Activated naive CD4-positive, alpha-beta T cell treated with anti-CD3 and anti-CD28 coated beads, Interleukin-2, amount 50 U/mL, for 72 hours (primary cell): ENCODE measurements at regions not wholly inside any gene's neighbourhood (a gene's known extent, or its start where the extent isn't known, plus 50 kb on each side); places are given as distances from the start of the nearest gene placed in this dataset.
"Not testable (repeated sequence)": the region's sequence is repeated elsewhere in the genome, so short reads cannot be mapped to it uniquely, and the experiment has no call there.

ENCODE experiments used
- ATAC-seq, 2 donors: fragments of 150-1000 bp; cut with Tn5 transposase; 2 replicates each; pipeline ENCODE4 v1.10.0; 2021; ENCODE audit warnings: mild to moderate bottlenecking in 2 of 2, moderate library complexity in 2 of 2
- DNase-seq, 2 donors: peaks; one replicate each; pipeline ENCODE4 v3.0.0; 2021 to 2022; ENCODE audit warnings: low spot score in 2 of 2
- H3K27ac Mint-ChIP-seq, 2 donors: one replicate each; pipeline ENCODE4 v1.8.0; 2022; ENCODE audit warnings: mild to moderate bottlenecking in 2 of 2, mixed read lengths in 2 of 2
- H3K36me3 Mint-ChIP-seq, 2 donors: one replicate each; pipeline ENCODE4 v1.8.0; 2022; ENCODE audit warnings: mixed read lengths in 2 of 2
- H3K9me3 Mint-ChIP-seq, 2 donors: one replicate each; pipeline ENCODE4 v1.8.0; 2022; ENCODE audit warnings: mixed read lengths in 2 of 2

DNA sequence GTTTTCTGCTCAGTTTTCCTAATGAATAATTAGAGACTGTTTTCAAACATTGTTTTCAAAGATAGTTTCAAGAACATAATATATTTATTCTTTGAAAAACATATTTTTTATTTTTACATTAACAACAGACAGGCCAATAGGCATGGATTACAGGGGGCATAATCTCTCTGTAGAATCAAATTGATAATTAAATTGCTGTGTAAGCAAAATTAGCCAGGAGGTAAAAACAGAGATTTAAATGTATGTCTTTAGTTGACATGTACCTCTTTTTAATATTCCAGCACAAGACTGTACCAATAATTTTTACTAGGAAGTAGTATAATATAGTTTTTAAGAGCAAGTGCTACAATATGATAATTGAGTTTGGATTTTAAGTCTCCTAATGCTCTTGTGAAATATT is 1444.5 kb downstream of the BRINP3 start:
- no peak overlapping the region for H3K27ac Mint-ChIP-seq
- ATAC-seq, result no peak
- H3K36me3 Mint-ChIP-seq, result no peaks in the 10 kb centered on the region
- no peak for DNase-seq
- peaks cover 6 to 9% of the 10 kb centered on the region in 2 donors for H3K9me3 Mint-ChIP-seq

DNA sequence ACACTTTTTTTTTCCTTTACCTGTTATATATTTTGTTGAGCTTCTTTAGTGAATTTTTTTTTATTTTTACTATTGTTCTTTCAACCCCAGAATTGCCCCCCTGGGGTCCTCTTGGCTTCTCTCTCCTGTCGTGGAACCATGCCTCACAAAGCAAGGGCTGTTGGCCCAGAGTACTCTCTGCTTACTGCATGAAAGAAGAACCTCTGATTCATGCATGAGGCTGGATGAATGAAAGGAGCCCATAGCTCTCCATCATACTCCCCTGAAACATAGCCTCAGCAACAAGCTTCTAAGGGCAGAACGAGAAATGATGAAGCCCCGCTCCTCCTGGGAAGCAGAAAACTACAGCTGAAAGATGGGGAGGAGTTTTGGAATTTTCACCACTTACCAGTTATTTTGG is 1441.0 kb downstream of the BRINP3 start:
- no peak overlapping the region for H3K27ac Mint-ChIP-seq
- H3K36me3 Mint-ChIP-seq, result no peaks in the 10 kb centered on the region
- DNase-seq (no peak), ATAC-seq (no peak)
- peaks cover 0 to 3% of the 10 kb centered on the region in 2 donors for H3K9me3 Mint-ChIP-seq

DNA sequence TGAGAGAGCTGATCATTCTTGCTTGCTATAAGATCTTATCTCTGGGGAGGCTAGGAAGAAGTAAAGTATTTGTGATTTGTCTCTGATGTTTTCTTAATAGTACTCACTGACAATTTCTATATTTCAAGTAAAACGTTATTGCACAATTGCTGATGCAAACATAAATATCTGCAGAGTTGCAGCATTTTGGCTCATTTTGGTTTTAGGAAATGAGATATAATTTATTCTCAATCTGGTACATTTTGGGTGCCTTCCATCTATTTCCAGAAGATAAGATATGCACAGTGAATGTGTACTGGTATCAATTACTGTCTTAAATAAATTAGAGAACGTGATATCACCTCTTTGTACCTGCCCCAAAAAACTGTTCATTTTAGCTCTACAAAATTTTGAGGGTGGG is 1431.5 kb downstream of the BRINP3 start:
- Mint-ChIP-seq H3K36me3 (no peaks in the 10 kb centered on the region), H3K27ac (no peak overlapping the region), H3K9me3 (peaks cover 11 to 12% of the 10 kb centered on the region in 2 donors)
- no peak for DNase-seq
- no peak for ATAC-seq

DNA sequence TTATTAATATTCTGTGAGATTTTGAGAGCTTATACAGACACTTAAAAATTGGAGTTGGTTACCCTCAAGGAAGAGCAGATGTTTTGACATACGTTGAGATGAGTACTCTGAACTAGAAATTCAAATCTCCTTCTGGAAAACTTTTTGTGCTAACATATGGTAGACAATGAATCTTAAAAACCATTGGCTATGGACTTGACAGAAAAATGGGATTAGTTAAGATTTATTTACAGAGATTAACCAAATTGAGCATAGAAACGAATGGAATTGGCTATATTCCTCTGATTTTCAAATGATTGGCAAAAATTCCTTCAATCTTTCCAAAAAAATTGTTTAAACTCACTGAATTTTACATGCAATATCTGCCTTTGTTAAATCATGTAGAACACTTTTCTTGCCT is 1392.9 kb downstream of the BRINP3 start:
- no peak for ATAC-seq
- H3K36me3 Mint-ChIP-seq, result no peaks in the 10 kb centered on the region
- no peak for DNase-seq
- H3K9me3 Mint-ChIP-seq, result peaks cover 0 to 5% of the 10 kb centered on the region in 2 donors
- H3K27ac Mint-ChIP-seq, result no peak overlapping the region

DNA sequence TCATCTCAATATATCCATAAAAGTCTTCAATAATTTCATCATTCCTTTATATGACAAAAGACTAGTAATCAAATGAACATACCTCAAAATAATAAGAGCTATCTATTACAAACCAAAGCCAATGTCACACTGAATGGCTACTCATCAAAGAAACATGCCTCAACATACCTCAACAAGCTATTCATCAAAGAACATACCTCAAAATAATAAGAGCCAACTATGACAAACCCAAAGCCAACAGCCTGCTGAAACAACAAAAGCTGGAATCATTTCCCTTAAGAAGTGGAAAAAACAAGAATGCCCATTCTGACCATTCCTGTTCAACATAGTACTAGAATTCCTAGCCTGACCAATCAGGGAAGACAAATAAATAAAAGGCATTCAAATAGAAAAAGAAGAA is 1373.7 kb downstream of the BRINP3 start:
- no peaks in the 10 kb centered on the region for H3K36me3 Mint-ChIP-seq
- peaks cover 14 to 35% of the 10 kb centered on the region in 2 donors for H3K9me3 Mint-ChIP-seq
- DNase-seq (no peak), ATAC-seq (no peak)
- no peak overlapping the region for H3K27ac Mint-ChIP-seq

DNA sequence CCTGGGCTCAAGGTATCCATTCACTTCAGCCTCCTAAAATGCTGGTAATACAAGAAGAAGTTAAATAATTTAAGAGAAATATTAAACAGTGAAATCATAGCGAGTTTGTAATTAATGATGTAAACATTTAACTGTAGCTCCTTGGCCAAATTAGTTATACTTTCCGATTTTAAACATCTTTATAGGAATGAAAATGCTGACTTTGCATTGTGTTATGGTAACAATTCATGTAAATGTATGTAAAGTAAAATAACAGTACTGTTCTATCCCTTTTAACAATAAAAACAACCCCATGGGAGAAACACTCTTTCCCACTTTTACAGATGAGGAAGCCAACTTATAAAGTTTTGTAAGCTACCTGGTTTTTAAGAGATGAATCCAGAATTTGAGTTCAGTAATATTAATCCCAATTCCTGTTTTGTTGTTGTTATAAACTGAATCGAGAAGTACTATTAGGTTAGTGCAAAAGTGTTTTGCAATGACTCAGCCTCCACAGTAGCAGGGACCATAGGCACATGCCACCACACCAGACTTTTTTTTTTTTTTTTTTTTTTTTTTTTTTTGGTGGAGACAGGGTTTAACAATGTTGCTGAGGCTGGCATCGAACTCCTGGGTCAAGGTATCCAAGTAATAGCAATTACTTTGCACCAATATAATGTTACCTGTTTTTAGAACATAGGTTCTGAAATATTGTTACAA is 1360.4 kb downstream of the BRINP3 start:
- Mint-ChIP-seq H3K9me3 (peaks cover 2 to 3% of the 10 kb centered on the region in 2 donors), H3K27ac (no peak overlapping the region), H3K36me3 (no peaks in the 10 kb centered on the region)
- no peak for ATAC-seq
- no peak for DNase-seq

DNA sequence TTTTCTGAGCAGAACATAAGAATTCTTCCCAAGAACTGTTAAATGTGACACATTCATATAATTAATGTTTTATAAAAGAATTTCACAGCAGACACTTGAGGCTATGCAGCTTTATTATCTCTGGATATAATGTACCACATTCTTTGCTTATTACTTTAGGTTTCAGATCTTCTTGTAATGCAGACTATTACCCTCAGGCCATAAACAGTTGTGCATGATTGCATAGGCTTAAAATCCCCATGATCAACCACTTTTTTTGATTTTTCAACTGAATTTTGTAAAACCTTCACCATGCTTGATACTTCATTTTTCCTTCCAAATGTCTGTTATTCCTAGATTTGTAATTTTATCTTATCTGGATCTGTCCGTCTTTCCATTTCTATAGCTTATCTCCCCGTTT is 1355.7 kb downstream of the BRINP3 start:
- Mint-ChIP-seq H3K36me3 (no peaks in the 10 kb centered on the region), H3K27ac (no peak overlapping the region), H3K9me3 (peaks cover 10 to 13% of the 10 kb centered on the region in 2 donors)
- DNase-seq, result no peak
- ATAC-seq, result no peak

DNA sequence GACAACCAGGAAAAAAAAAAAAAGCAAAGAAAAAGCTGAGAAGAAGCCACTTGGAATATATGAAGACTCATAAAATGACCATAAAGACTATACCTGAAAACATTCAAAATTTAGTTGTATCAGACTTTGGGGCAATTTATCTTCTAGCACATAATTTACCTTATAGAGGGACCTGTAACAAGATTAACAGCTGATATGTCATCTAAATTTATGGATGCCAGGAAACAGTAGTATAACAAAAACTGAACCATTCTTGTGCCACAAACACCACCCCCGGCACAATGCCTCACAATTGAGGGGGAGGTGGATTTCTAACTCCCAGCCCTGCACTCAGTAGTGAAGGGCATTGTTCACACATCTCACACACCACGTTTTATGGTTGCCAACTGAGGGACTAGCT is 1352.0 kb downstream of the BRINP3 start:
- Mint-ChIP-seq H3K9me3 (peaks cover 13% of the 10 kb centered on the region in 2 donors), H3K27ac (no peak overlapping the region), H3K36me3 (no peaks in the 10 kb centered on the region)
- DNase-seq (no peak), ATAC-seq (no peak)

DNA sequence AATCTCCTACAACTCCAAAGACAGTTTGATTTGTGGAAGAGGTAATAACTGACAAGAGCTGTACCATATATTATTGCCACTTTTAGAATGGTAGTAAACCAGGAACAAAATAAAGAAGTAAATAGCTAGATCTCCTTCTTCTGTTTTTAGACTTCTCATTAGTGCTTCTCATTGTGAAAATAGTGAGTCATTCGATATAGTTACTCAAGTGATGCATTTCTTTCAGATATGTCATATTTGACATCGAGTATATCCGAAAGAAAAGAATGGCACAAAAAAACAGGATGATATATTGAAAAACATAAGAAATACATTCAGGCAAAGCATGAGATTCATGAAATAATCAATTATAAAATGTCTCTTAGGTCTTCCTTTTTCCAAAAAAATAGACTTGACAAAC is 1346.1 kb downstream of the BRINP3 start:
- DNase-seq, result no peak
- Mint-ChIP-seq H3K36me3 (no peaks in the 10 kb centered on the region), H3K27ac (no peak overlapping the region), H3K9me3 (peaks cover 3 to 7% of the 10 kb centered on the region in 2 donors)
- ATAC-seq, result no peak

DNA sequence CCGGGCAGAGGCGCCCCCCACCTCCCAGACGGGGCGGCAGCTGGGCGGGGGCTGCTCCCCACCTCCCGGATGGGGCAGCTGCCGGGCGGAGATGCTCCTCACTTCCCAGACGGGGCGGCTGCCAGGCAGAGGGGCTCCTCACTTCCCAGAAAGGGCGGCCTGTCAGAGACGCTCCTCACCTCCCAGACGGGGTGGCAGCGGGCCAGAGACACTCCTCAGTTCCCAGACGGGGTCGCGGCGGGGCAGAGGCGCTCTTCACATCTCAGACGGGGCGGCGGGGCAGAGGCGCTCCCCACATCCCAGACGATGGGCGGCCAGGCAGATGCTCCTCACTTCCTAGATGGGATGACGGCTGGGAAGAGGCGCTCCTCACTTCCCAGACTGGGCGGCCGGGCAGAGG is 1337.9 kb downstream of the BRINP3 start:
- not testable (repeated sequence) for ATAC-seq, DNase-seq, H3K36me3 Mint-ChIP-seq, H3K27ac Mint-ChIP-seq
- H3K9me3 Mint-ChIP-seq, result peaks cover 10 to 20% of the 10 kb centered on the region in 2 donors

DNA sequence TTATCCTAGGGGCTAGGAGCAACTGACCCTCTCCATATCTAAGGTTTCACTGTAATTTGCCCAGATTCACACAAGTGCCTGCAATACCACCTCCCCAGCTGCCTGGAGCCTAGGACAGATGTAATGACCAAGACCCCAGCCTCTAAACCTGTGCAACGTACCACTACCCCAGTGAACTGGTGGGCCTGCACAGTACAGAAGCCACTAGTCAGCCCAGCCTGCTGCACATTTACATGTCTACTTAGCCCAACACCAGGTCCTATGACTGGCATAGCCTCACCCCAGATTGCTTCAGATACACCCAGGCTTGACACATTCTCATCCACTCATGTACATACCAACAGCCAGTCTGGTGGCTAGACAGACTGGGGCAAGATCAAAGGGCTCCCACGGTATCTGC is 1336.6 kb downstream of the BRINP3 start:
- Mint-ChIP-seq H3K9me3 (peaks cover 10 to 19% of the 10 kb centered on the region in 2 donors), H3K36me3 (no peaks in the 10 kb centered on the region), H3K27ac (no peak overlapping the region)
- no peak for DNase-seq
- ATAC-seq, result no peak

DNA sequence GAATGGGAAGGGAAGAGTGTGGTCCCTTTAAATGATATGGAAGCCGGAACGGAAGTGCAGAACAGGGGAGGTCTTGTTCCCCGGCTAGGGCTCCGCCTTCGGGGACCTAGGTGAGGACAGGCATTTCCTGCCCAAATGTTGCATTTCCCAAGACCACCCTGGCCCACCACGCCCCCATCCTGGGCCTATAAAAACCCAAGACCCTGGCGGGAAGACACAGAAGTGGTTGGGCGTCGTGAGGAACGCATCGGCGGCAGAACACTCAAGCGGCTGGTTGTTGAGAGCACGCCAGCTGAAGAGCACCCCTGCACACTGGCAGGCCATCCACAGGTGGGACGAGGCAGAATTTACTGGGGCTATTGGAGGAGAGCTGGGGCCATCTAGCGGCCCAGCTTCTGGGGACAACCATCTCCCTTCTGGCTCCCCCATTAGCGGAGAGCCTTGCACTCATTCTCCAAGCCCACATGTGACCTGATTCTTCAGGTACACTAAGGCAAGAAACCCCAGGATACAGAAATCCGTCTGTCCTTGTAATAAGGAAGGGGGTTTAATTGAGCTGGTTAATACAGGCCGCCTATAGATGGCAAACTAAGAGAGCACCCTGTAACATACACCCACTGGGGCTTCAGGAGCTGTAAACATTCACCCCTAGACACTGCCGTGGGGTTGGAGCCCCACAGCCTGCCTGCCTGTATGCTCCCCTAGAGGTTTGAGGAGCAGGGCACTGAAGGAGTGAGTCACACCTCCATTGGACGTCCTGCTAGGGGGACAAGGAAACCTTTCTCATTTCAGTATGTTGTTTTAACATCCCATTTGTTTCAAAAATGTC is 1327.9 kb downstream of the BRINP3 start:
- Mint-ChIP-seq H3K9me3 (peaks cover 0 to 4% of the 10 kb centered on the region in 2 donors), H3K27ac (no peak overlapping the region), H3K36me3 (no peaks in the 10 kb centered on the region)
- DNase-seq (no peak), ATAC-seq (no peak)

DNA sequence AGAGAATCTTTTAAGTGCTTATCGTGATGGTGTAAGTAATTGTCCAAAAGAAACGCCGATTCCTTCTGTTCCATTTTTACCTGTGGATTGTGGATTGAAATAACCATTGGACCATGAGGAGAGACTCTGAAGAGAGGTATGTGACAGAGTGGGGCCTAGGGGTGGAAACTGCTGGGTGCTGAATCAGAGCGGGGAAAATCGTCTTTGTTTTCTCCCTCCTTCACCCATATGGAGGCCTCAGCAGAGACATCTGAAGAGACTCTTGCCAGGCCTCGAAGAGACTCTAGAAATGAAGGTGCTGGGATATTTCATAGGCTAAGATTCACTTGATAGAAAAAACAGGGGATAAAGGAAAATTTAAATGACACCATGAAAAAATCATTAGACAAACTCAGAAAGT is 1327.0 kb downstream of the BRINP3 start:
- Mint-ChIP-seq H3K36me3 (peaks cover 0 to 1% of the 10 kb centered on the region in 2 donors), H3K9me3 (peaks cover 2 to 7% of the 10 kb centered on the region in 2 donors), H3K27ac (no peak overlapping the region)
- ATAC-seq (no peak), DNase-seq (no peak)

DNA sequence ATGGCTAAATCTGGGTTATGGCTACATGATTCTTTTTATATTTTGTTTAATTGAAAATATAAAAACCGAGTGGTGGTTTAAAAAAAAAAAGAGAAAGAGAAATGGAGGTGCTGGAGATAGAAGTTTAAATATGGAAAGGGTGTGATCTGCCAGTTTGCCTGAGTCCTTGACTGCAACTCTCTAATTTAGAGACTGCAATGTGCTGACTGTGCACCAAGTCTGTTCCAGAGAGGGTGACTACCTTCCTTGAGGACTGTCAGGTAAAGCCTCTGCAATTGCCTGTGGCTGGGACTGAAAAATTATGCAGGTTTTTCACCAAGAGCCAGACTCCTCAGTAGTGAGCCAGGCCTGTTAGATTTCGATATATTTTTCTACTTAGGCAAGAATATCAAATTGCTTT is 1326.3 kb downstream of the BRINP3 start:
- DNase-seq (no peak), ATAC-seq (no peak)
- Mint-ChIP-seq H3K36me3 (peaks cover 0 to 5% of the 10 kb centered on the region in 2 donors), H3K9me3 (peaks cover 6 to 11% of the 10 kb centered on the region in 2 donors), H3K27ac (no peak overlapping the region)

DNA sequence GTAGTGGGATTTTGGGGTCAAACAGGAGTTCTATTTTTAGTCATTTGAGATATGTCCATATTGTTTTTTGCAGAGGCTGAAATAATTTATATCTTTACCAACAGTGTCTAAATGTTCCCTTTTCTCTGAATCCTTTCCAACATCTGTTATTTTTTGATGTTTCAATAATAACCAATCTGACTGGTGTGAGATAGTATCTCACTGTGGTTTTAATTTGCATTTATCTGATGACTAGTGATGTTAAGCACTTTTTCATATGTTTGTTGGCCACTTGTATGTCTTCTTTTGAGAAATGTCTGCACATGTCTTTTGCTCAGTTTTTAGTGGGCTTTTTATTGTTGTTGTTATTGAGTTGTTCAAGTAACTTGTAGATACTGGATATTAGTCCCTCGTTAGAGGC is 1325.0 kb downstream of the BRINP3 start:
- peaks cover 6 to 11% of the 10 kb centered on the region in 2 donors for H3K9me3 Mint-ChIP-seq
- DNase-seq (no peak), ATAC-seq (no peak)
- no peak overlapping the region for H3K27ac Mint-ChIP-seq
- H3K36me3 Mint-ChIP-seq, result peaks cover 0 to 5% of the 10 kb centered on the region in 2 donors

DNA sequence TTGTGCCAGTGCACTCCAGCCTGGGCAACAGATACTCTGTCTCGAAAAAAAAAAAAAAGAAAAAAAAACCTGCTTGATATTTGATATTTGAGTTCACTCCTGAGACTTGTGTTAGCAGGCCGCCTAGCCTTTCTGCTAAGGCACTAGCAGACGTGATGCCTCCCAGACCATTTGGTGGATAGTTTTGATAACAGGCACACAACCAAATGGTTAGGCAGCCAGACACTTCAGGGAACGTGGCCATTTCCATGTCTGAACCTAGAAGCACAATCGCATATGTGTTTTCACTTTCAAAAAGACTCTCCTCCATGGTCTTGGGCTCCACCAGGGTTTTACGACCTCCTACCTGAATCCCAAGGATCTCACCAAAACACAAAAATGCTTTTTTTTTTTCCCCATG is 1319.5 kb downstream of the BRINP3 start:
- Mint-ChIP-seq H3K27ac (no peak overlapping the region), H3K36me3 (peaks cover 0 to 5% of the 10 kb centered on the region in 2 donors), H3K9me3 (peaks cover 9 to 16% of the 10 kb centered on the region in 2 donors)
- ATAC-seq, result no peak
- no peak for DNase-seq

DNA sequence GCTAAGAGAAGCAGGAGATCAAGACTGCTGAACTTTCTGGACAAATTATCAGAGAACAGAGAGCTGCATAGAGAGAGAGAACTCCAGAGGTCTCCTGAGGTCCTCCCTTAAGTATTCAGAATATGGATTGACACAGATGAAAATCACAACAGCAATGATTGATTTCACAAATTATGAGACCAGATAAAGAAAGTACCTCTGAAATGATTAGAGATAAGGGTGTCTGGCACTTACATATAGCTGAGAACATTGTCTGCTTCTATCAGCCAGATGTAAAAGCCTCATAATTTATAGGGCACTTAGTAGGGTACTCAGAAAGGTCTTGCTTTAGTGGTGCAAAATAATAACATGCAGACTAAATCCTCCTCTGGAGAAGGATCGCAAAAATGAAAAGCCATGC is 1301.8 kb downstream of the BRINP3 start:
- DNase-seq, result no peak
- no peak for ATAC-seq
- Mint-ChIP-seq H3K9me3 (peaks cover 19 to 23% of the 10 kb centered on the region in 2 donors), H3K27ac (no peak overlapping the region), H3K36me3 (peaks cover 0 to 10% of the 10 kb centered on the region in 2 donors)

DNA sequence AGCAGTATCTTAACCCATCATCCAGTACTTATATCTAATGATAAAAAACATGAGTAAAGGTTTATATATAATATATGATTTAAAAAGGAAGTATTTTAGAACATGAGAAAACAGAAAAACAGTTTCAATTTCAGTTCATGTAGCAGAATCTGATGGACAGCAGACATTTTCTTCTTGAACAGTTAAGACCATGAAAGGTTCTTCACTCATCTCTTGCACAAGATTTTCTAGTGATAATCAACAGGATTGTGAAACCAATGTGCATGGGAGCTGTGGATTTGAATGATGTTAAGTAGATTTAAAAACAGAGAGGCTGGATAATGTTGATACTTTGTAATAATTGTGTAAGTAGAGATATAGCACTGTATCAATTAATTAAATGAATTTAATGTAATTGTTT is 1297.6 kb downstream of the BRINP3 start:
- Mint-ChIP-seq H3K27ac (no peak overlapping the region), H3K36me3 (no peaks in the 10 kb centered on the region)

More for the DNA sequence above, 1297.6 kb downstream of the BRINP3 start:
- H3K9me3 Mint-ChIP-seq, result peaks cover 5 to 12% of the 10 kb centered on the region in 2 donors
- ATAC-seq (no peak), DNase-seq (no peak)
